ENCODE measurements at regions not wholly inside any gene's neighbourhood (a gene's known extent, or its start where the extent isn't known, plus 50 kb on each side); places are given as distances from the start of the nearest gene placed in this dataset.

- DNase-seq = no peak
Measured at GRCh38 chr13:89267734-89268133, 1596.6 kb downstream of the SLITRK5 start.

- no peak for DNase-seq
Measured at GRCh38 chr13:89269737-89270136, 1598.6 kb downstream of the SLITRK5 start.

GRCh38 chr13:89270736-89271135 lies 1599.6 kb downstream of the SLITRK5 start:
- no peak for DNase-seq

- no peak for DNase-seq
Measured at GRCh38 chr13:89279374-89279773, 1608.2 kb downstream of the SLITRK5 start.

- DNase-seq = no peak
Measured at GRCh38 chr13:89281331-89281730, 1610.2 kb downstream of the SLITRK5 start.

- DNase-seq = no peak
Measured at GRCh38 chr13:89282241-89282640, 1611.1 kb downstream of the SLITRK5 start.

- no peak for DNase-seq
Measured at GRCh38 chr13:89287381-89287780, 1616.2 kb downstream of the SLITRK5 start.

GRCh38 chr13:89294115-89294867 lies 1623.1 kb downstream of the SLITRK5 start:
- no peak for DNase-seq

- DNase-seq = no peak
Measured at GRCh38 chr13:89307278-89307677, 1636.1 kb downstream of the SLITRK5 start.

GRCh38 chr13:89310943-89311672 lies 1639.9 kb downstream of the SLITRK5 start:
- DNase-seq = no peak

GRCh38 chr13:89315287-89315686 lies 1644.1 kb downstream of the SLITRK5 start:
- DNase-seq = no peak

GRCh38 chr13:89322466-89322865 lies 1651.3 kb downstream of the SLITRK5 start:
- no peak for DNase-seq

- no peak for DNase-seq
Measured at GRCh38 chr13:89324582-89324981, 1653.4 kb downstream of the SLITRK5 start.

GRCh38 chr13:89343165-89343564 lies 1672.0 kb downstream of the SLITRK5 start:
- DNase-seq = no peak

GRCh38 chr13:89352384-89352783 lies 1681.2 kb downstream of the SLITRK5 start:
- no peak for DNase-seq

GRCh38 chr13:89361909-89362308 lies 1690.7 kb downstream of the SLITRK5 start:
- DNase-seq = no peak

GRCh38 chr13:89363144-89363543 lies 1692.0 kb downstream of the SLITRK5 start:
- no peak for DNase-seq

- DNase-seq = no peak
Measured at GRCh38 chr13:89372193-89372592, 1701.0 kb downstream of the SLITRK5 start.

GRCh38 chr13:89375839-89376238 lies 1704.7 kb downstream of the SLITRK5 start:
- no peak for DNase-seq

- DNase-seq = peak; percentile 11
Measured at GRCh38 chr13:89380101-89380500, 1708.9 kb downstream of the SLITRK5 start.

GRCh38 chr13:89382981-89383380 lies 1711.8 kb downstream of the SLITRK5 start:
- DNase-seq = no peak

GRCh38 chr13:89383891-89384290 lies 1712.7 kb downstream of the SLITRK5 start:
- DNase-seq = no peak

GRCh38 chr13:89393758-89394304 lies 1722.7 kb downstream of the SLITRK5 start:
- no peak for DNase-seq

- no peak for DNase-seq
Measured at GRCh38 chr13:89401264-89401675, 1730.1 kb downstream of the SLITRK5 start.
